Uterus (tissue), 3 donors: ENCODE measurements at regions not wholly inside any gene's neighbourhood (a gene's known extent, or its start where the extent isn't known, plus 50 kb on each side); places are given as distances from the start of the nearest gene placed in this dataset.

ENCODE experiments used
- DNase-seq, 2 donors: peaks; one replicate each; pipeline ENCODE4 v3.0.0-alpha.2; 2019 to 2020
- H3K27ac ChIP-seq, 2 donors: fragments of 200-600 bp; sonication (generic); 1 replicate in 1 of 2; 2 replicates in 1 of 2; pipeline ENCODE4 v1.5.1; 2016 to 2018
- H3K27me3 ChIP-seq, 2 donors: fragments of 200-600 bp; sonication (generic); one replicate each; pipeline ENCODE4 v1.5.1; 2018 to 2019; ENCODE audit warnings: control low read depth in 1 of 2
- H3K36me3 ChIP-seq, 2 donors: fragments of 200-600 bp; sonication (generic); one replicate each; pipeline ENCODE4 v1.5.1; 2019; ENCODE audit warnings: control low read depth in 1 of 2
- H3K4me1 ChIP-seq, 2 donors: fragments of 200-600 bp; sonication (generic); one replicate each; pipeline ENCODE4 v1.5.1; 2018 to 2019; ENCODE audit warnings: control low read depth in 1 of 2
- H3K4me3 ChIP-seq, 2 donors: fragments of 200-600 bp; sonication (generic); 1 replicate in 1 of 2; 2 replicates in 1 of 2; pipeline ENCODE4 v1.5.1; 2018 to 2019; ENCODE audit warnings: mild to moderate bottlenecking in 1 of 2
- H3K9me3 ChIP-seq, 2 donors: fragments of 200-600 bp; sonication (generic); one replicate each; pipeline ENCODE4 v1.5.1; 2019; ENCODE audit warnings: control low read depth in 1 of 2
- CTCF ChIP-seq, 4 experiments: fragments of 200-600 bp in 2 of 4; fragments of 450-650 bp in 2 of 4; sonication (generic) in 2 of 4; IDR thresholded peaks; one replicate each; pipeline ENCODE4 v1.5.1; 2016 to 2019; ENCODE audit warnings: antibody characterized with exemption in 4 of 4, mild to moderate bottlenecking in 2 of 4, moderate library complexity in 1 of 4
- POLR2A ChIP-seq, 2 donors: fragments of 450-650 bp; IDR thresholded peaks; one replicate each; pipeline ENCODE4 v1.6.1; 2016; ENCODE audit warnings: antibody characterized with exemption in 2 of 2, mild to moderate bottlenecking in 1 of 2, moderate library complexity in 1 of 2
- intact Hi-C: fragments of 100-400 bp; cut with DNase I; formaldehyde crosslinking; loops from one replicate; pipeline ENCODE4 v1.15.1; 2023; ENCODE audit warnings: low total_unique reads
- donor health status: DM: yes; HTN: yes; CAD: no.

DNA sequence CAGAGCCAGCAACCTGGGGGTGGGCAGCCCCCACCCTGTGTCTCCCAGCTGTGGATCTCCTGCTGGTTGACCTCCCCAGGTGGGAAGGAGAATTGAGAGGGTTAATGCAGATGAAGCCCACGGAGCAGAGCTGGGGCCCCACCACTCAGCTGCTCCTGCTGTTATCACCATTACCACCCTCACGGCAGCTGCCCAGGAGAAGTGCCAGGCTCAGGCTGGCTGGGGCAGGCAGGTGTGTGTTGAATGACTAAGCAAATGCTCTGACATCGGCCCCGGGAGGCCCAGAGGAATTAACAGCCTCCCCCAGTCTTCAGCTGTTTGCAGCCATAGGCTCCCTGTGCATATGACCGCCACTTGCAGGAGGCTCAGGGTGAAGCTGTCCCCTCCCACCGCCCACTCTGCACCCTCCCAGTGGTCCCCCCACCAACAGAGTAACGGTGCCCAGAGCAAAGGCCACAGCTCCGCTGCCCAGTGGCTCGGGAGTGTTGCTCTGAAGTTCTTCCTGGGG lies 133.8 kb downstream of the CPZ start:
- TF ChIP-seq CTCF (IDR thresholded peaks at IDR 0.05) (no peak), POLR2A (IDR thresholded peaks at IDR 0.05) (no peak)
- DNase-seq: no peak
- intact Hi-C loops: no loop called here

GRCh38 chr4:8725845-8726244 lies 133.3 kb downstream of the CPZ start:
- DNase-seq: peak in 1 of 2 donors; percentile 1
- Histone ChIP-seq H3K4me3 (no peak overlapping the region), H3K36me3 (no peaks in the 10 kb centered on the region), H3K9me3 (no peaks in the 10 kb centered on the region), H3K27ac (no peak overlapping the region), H3K27me3 (no peaks in the 10 kb centered on the region), H3K4me1 (no peaks in the 10 kb centered on the region)
- TF ChIP-seq CTCF (IDR thresholded peaks at IDR 0.05): no peak
- TF ChIP-seq POLR2A (IDR thresholded peaks at IDR 0.05): no peak
- intact Hi-C loops: no loop called here

More for the DNA sequence above, 133.8 kb downstream of the CPZ start:
- Histone ChIP-seq H3K36me3 (no peaks in the 10 kb centered on the region), H3K27me3 (no peaks in the 10 kb centered on the region), H3K4me3 (no peak overlapping the region), H3K4me1 (no peaks in the 10 kb centered on the region), H3K9me3 (no peaks in the 10 kb centered on the region), H3K27ac (no peak overlapping the region)

DNA sequence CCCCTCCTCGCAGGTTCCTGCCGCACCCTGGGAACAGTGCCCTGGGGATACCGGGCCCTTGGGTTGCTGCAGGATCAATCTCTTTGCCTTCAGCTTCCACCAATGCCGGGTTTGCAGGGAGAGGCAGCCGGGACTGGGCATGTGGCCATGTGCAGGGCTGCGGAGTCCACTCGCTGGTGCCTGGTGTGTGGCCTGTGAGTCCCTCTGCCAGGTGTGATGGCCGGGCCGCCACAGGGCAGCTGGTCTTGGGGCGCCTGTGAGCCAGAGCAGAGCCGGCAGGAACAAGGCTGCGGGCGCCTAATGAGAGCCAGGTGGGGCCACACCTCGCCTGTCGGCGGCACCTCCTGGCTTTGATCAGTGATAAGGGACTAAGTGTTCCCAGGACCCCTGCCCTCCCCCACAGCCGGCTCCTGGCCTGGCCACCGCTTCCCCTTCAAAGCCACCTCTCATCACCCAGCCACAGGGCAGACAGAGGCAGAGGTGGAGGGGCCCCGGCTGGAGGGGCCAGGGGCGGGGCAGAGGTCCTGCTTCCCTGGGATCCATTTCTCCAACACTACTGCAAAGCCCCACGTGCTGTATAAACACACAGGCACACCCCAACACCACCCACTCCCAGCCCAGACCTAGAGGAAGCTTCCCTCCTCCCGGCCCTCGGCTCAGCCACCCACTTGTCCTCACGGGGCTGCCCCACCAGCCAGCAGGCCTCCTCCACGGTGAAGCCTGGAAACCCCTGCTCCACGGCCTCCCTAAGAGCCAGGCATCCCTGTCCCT lies 132.7 kb downstream of the CPZ start:
- DNase-seq: peak; percentile 1 to 6
- intact Hi-C loops: no loop called here
- Histone ChIP-seq H3K4me3 (no peak overlapping the region), H3K36me3 (no peaks in the 10 kb centered on the region), H3K4me1 (no peaks in the 10 kb centered on the region), H3K27me3 (no peaks in the 10 kb centered on the region), H3K9me3 (no peaks in the 10 kb centered on the region), H3K27ac (no peak overlapping the region)
- TF ChIP-seq POLR2A (IDR thresholded peaks at IDR 0.05) (no peak), CTCF (IDR thresholded peaks at IDR 0.05) (no peak)

DNA sequence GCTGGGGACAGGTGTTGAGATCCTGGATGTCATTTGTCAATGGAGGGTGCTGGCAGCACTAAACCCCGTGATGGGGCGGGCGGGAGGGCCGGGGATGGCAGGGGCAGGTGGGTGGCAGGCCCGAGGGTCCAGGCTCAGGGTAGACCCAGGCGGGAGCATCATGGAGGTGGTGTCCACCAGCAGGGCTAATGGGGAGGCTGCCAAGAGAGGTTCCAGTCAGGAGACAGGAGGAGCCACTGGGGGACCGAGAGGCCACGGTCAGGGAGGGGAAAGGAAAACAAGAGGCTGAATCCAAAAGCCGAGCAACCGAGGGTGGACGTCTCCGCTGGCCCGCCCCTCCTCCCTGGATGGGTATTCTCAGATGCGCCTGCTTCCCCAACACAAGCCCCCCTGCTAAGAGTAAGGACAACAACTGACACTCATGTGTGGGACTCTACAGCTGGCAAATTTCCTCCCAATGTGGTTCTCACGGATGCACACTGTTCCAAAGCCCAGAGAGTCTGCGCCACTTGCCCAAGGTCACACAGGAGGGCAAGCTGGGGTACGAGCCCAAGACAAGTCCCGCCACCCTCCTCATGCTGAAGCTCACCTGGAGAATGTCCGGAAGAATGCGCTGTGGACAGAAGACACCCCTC lies 132.0 kb downstream of the CPZ start:
- TF ChIP-seq POLR2A (IDR thresholded peaks at IDR 0.05) (no peak), CTCF (IDR thresholded peaks at IDR 0.05) (no peak)
- H3K4me1 ChIP-seq: no peaks in the 10 kb centered on the region
- no peak overlapping the region for H3K27ac ChIP-seq
- H3K9me3 ChIP-seq: no peaks in the 10 kb centered on the region
- H3K27me3 ChIP-seq: no peaks in the 10 kb centered on the region
- no peaks in the 10 kb centered on the region for H3K36me3 ChIP-seq
- H3K4me3 ChIP-seq: no peak overlapping the region
- intact Hi-C loops: no loop called here
- DNase-seq: peak; percentile 2 to 3
